GM12878 (cell line): ENCODE measurements at regions not wholly inside any gene's neighbourhood (a gene's known extent, or its start where the extent isn't known, plus 50 kb on each side); places are given as distances from the start of the nearest gene placed in this dataset.

Source experiments
- ATAC-seq: fragments of 200-7000 bp; cut with Tn5 transposase; 3 replicates; pipeline ENCODE4 v1.9.1; 2020; ENCODE audit warnings: mild to moderate bottlenecking, moderate library complexity
- BruUV-seq: library from RNA; stranded (reverse); fragments of 400-500 nt; replicated peaks from 2 replicates; lab custom pipeline; 2021; lab: Mats Ljungman, UMichigan
- CTCF ChIA-PET: fragments of 300-600 bp; sonication (Branson Sonifier 250); formaldehyde crosslinking; extraction: SDS; loops from one replicate; lab custom pipeline; 2021; ENCODE audit warnings: inconsistent platforms; lab: Yijun Ruan, JAX
- POLR2A ChIA-PET: fragments of 350-600 bp; formaldehyde crosslinking; extraction: SDS; loops from one replicate; lab custom pipeline; 2021; ENCODE audit warnings: inconsistent platforms; lab: Charles Lee
- RAD21 ChIA-PET: fragments of 300-600 bp; sonication (Branson Sonifier 250); formaldehyde crosslinking; loops from one replicate; lab custom pipeline; 2023; ENCODE audit warnings: antibody characterized with exemption; ENCODE audit not compliant: unreplicated experiment; lab: Charles Lee
- SMC1A ChIA-PET: fragments of 300-600 bp; sonication (Branson Sonifier 250); formaldehyde crosslinking; loops from one replicate; lab custom pipeline; 2023; ENCODE audit not compliant: unreplicated experiment, uncharacterized antibody; lab: Charles Lee
- DNase-seq: peaks from one replicate; pipeline ENCODE4 v3.0.0-alpha.2; 2011; ENCODE audit warnings: low read depth, low spot score
- FAIRE-seq: peaks from 3 replicates; lab custom pipeline; 2011; peaks lifted over from hg19 to GRCh38; lab: Jason Lieb, UNC
- H2AFZ ChIP-seq: 2 replicates; pipeline ENCODE4 v1.6.0; 2011; ENCODE audit warnings: low read depth, low read length, control low read depth; ENCODE audit not compliant: control insufficient read depth
- H3K27ac ChIP-seq: 2 replicates; pipeline ENCODE4 v1.5.1; 2011; ENCODE audit warnings: control low read depth; ENCODE audit not compliant: control insufficient read depth, insufficient read depth
- H3K27me3 ChIP-seq, 2 experiments: replicated peaks in 1 of 2; 2 replicates each; pipeline versions ENCODE4 v1.6.0 to v1.6.1; 2011; ENCODE audit warnings: low read length in 1 of 2; ENCODE audit not compliant: control insufficient read depth in 2 of 2, insufficient read depth in 2 of 2
- H3K36me3 ChIP-seq, 2 experiments: 2 replicates each; pipeline ENCODE4 v1.5.1; 2011; ENCODE audit warnings: low read length in 1 of 2; ENCODE audit not compliant: control insufficient read depth in 2 of 2, insufficient read depth in 2 of 2
- H3K4me1 ChIP-seq: 2 replicates; pipeline ENCODE4 v1.6.1; 2011; ENCODE audit warnings: mild to moderate bottlenecking, low read length, moderate library complexity, mixed read lengths; ENCODE audit not compliant: control insufficient read depth, insufficient read depth
- H3K4me2 ChIP-seq: 2 replicates; pipeline ENCODE4 v1.6.0; 2011; ENCODE audit warnings: control low read depth; ENCODE audit not compliant: control insufficient read depth, insufficient read depth
- H3K4me3 ChIP-seq: fragments of 200-600 bp; sonication (generic); 2 replicates; pipeline ENCODE4 v1.5.1; 2016
- H3K79me2 ChIP-seq: 2 replicates; pipeline ENCODE4 v1.6.0; 2011; ENCODE audit warnings: low read length; ENCODE audit not compliant: control insufficient read depth, insufficient read depth
- H3K9ac ChIP-seq: 2 replicates; pipeline ENCODE4 v1.8.0; 2011; ENCODE audit warnings: low read length, control low read depth, mixed read lengths; ENCODE audit not compliant: control insufficient read depth, insufficient read depth
- H3K9me3 ChIP-seq: replicated peaks from 3 replicates; pipeline ENCODE4 v1.5.1; 2011; ENCODE audit warnings: mild to moderate bottlenecking, low read length; ENCODE audit not compliant: control insufficient read depth, insufficient read depth
- H4K20me1 ChIP-seq: 2 replicates; pipeline ENCODE4 v1.6.0; 2011; ENCODE audit not compliant: control insufficient read depth, insufficient read depth
- CBFB ChIP-seq: IDR thresholded peaks from 2 replicates; pipeline ENCODE4 v1.6.1; 2016; ENCODE audit warnings: antibody characterized with exemption, low read depth
- CREM ChIP-seq: IDR thresholded peaks from 2 replicates; pipeline ENCODE4 v1.6.1; 2014; ENCODE audit warnings: antibody characterized with exemption, low read depth
- FOXK2 ChIP-seq: fragments of 450-650 bp; IDR thresholded peaks from 2 replicates; pipeline ENCODE4 v1.6.1; 2017; ENCODE audit warnings: mild to moderate bottlenecking, moderate library complexity
- FOXM1 ChIP-seq: IDR thresholded peaks from 2 replicates; pipeline ENCODE4 v1.6.1; 2012; ENCODE audit warnings: low read depth, mild to moderate bottlenecking, inconsistent platforms, low read length, moderate library complexity
- GATAD2B ChIP-seq: fragments of 450-650 bp; conservative IDR thresholded peaks from 2 replicates; pipeline ENCODE4 v1.6.1; 2017; ENCODE audit warnings: low read depth, mild to moderate bottlenecking, moderate library complexity
- HDGF ChIP-seq: fragments of 450-650 bp; IDR thresholded peaks from 2 replicates; pipeline ENCODE4 v1.6.1; 2016; ENCODE audit warnings: antibody characterized with exemption
- KLF5 ChIP-seq: fragments of 450-650 bp; IDR thresholded peaks from 2 replicates; pipeline ENCODE4 v1.6.1; 2014; ENCODE audit warnings: mild to moderate bottlenecking; ENCODE audit not compliant: partially characterized antibody
- MTA3 ChIP-seq: IDR thresholded peaks from 2 replicates; pipeline ENCODE4 v1.6.1; 2012; ENCODE audit warnings: low read length, inconsistent platforms, borderline replicate concordance
- MXI1 ChIP-seq: fragments of 150-350 bp; IDR thresholded peaks from 2 replicates; pipeline ENCODE4 v1.6.1; 2011; ENCODE audit warnings: low read depth, mild to moderate bottlenecking, inconsistent platforms, low read length, improper control_type of control experiment
- NRF1 ChIP-seq: conservative IDR thresholded peaks from 2 replicates; pipeline ENCODE4 v1.6.1; 2011; ENCODE audit warnings: mild to moderate bottlenecking, low read depth, low read length, improper control_type of control experiment
- PML ChIP-seq: IDR thresholded peaks from 2 replicates; pipeline ENCODE4 v1.6.1; 2012; ENCODE audit warnings: low read length, inconsistent platforms
- ZNF207 ChIP-seq: fragments of 450-650 bp; IDR thresholded peaks from 2 replicates; pipeline ENCODE4 v1.6.1; 2014; ENCODE audit warnings: antibody characterized with exemption, mild to moderate bottlenecking, borderline replicate concordance
- ZNF384 ChIP-seq: IDR thresholded peaks from 2 replicates; pipeline ENCODE4 v1.6.1; 2012; ENCODE audit warnings: low read depth, mild to moderate bottlenecking, low read length, improper control_type of control experiment, borderline replicate concordance
- WGBS: methylation state at CpG from one replicate; pipeline ENCODE4 v1.1.6; 2016; ENCODE audit warnings: low lambda C conversion rate; ENCODE audit not compliant: insufficient replicate concordance, insufficient coverage; ENCODE audit errors: missing lambda C conversion rate; 5-methylcytosine and 5-hydroxymethylcytosine counted together
- in situ Hi-C: fragments of 300-500 bp; cut with MboI; formaldehyde crosslinking; loops from 9 replicates; pipeline ENCODE4 v1.14.3; 2018; ENCODE audit warnings: mixed read lengths
- intact Hi-C: fragments of 100-400 bp; cut with micrococcal nuclease; formaldehyde crosslinking; loops from one replicate; pipeline ENCODE4 v1.14.2; 2022; ENCODE audit not compliant: unreplicated experiment
- TF ChIP-seq, protein P1 (sequence below): IDR thresholded peaks from 2 replicates; pipeline ENCODE4 v1.6.1; 2012; ENCODE audit warnings: mild to moderate bottlenecking, low read depth, low read length
- TF ChIP-seq, protein P2 (sequence below): fragments of 450-650 bp; IDR thresholded peaks from 2 replicates; pipeline ENCODE4 v1.6.1; 2018; ENCODE audit warnings: borderline replicate concordance, mild to moderate bottlenecking; ENCODE audit not compliant: partially characterized antibody

DNA sequence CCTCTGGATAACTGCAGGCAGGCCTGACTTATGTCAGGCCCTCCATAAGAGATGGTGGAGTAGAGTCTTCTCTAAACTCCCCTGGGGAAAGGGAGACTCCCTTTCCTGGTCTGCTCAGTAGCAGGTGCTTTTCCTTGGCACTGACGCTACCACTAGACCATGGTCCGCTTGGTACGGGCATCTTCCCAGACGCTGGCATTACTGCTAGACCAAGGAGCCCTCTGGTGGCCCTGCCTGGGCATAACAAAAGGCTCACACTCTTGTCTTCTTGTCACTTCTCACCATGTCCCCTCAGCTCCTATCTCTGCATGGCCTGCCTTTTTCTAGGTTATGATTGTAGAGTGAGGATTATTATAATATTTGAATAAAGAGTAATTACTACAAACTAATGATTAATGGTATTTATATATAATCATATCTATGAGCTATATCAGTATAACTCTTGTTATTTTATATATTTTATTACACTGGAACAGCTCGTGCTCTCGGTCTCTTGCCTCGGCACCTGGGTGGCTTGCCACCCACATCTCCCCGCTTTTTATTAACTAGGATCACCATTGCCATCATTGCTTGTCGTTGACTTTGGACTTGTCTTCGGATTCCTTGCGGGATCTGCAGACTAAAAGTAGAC is 59.8 kb upstream of the ARL4D start (continued):
- TF ChIP-seq MXI1: no peak
- no peak for TF ChIP-seq FOXM1

GRCh38 chr17:43337684-43338428 is 60.9 kb upstream of the ARL4D start:
- POLR2A ChIA-PET: no interaction called here
- TF ChIP-seq CREM (no peak), NRF1 (no peak), HDGF (no peak), CBFB (no peak), MTA3 (no peak), ZNF207 (no peak), KLF5 (no peak), FOXK2 (no peak), GATAD2B (no peak), ZNF384 (no peak), PML (no peak)
- TF ChIP-seq, protein P1, sequence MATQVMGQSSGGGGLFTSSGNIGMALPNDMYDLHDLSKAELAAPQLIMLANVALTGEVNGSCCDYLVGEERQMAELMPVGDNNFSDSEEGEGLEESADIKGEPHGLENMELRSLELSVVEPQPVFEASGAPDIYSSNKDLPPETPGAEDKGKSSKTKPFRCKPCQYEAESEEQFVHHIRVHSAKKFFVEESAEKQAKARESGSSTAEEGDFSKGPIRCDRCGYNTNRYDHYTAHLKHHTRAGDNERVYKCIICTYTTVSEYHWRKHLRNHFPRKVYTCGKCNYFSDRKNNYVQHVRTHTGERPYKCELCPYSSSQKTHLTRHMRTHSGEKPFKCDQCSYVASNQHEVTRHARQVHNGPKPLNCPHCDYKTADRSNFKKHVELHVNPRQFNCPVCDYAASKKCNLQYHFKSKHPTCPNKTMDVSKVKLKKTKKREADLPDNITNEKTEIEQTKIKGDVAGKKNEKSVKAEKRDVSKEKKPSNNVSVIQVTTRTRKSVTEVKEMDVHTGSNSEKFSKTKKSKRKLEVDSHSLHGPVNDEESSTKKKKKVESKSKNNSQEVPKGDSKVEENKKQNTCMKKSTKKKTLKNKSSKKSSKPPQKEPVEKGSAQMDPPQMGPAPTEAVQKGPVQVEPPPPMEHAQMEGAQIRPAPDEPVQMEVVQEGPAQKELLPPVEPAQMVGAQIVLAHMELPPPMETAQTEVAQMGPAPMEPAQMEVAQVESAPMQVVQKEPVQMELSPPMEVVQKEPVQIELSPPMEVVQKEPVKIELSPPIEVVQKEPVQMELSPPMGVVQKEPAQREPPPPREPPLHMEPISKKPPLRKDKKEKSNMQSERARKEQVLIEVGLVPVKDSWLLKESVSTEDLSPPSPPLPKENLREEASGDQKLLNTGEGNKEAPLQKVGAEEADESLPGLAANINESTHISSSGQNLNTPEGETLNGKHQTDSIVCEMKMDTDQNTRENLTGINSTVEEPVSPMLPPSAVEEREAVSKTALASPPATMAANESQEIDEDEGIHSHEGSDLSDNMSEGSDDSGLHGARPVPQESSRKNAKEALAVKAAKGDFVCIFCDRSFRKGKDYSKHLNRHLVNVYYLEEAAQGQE: no peak
- TF ChIP-seq, protein P2, sequence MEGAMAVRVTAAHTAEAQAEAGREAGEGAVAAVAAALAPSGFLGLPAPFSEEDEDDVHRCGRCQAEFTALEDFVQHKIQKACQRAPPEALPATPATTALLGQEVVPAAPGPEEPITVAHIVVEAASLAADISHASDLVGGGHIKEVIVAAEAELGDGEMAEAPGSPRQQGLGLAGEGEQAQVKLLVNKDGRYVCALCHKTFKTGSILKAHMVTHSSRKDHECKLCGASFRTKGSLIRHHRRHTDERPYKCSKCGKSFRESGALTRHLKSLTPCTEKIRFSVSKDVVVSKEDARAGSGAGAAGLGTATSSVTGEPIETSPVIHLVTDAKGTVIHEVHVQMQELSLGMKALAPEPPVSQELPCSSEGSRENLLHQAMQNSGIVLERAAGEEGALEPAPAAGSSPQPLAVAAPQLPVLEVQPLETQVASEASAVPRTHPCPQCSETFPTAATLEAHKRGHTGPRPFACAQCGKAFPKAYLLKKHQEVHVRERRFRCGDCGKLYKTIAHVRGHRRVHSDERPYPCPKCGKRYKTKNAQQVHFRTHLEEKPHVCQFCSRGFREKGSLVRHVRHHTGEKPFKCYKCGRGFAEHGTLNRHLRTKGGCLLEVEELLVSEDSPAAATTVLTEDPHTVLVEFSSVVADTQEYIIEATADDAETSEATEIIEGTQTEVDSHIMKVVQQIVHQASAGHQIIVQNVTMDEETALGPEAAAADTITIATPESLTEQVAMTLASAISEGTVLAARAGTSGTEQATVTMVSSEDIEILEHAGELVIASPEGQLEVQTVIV: no peak

More at GRCh38 chr17:43337684-43338428, 60.9 kb upstream of the ARL4D start:
- DNase-seq (no peak), ATAC-seq (no peak), FAIRE-seq (no peak)
- intact Hi-C loops: no loop called here
- H3K4me2 ChIP-seq: no peak overlapping the region
- BruUV-seq: no TSS peak
- in situ Hi-C loops: loop anchor here (5.0 kb wide), 1 partner anchor 326 kb away; no protein-coding TSS in a partner anchor
- H3K9ac ChIP-seq: no peak overlapping the region
- 46% methylated on average over 10 of the region's 10 CpGs for WGBS
- RAD21 ChIA-PET: interaction anchor here (0.6 to 0.9 kb wide), 2 partner anchors 241 to 340 kb away, joined by 3 to 4 read pairs; partner anchors contain the start of gene RPL27
- CTCF ChIA-PET: interaction anchor here (1.0 to 2.3 kb wide), 4 partner anchors 23 to 313 kb away, joined by 3 to 10 read pairs (median 4); partner anchors contain the start of genes DHX8 and RND2
- no peak overlapping the region for H2AFZ ChIP-seq
- no peaks in the 10 kb centered on the region for H3K27me3 ChIP-seq
- no peak overlapping the region for H3K4me3 ChIP-seq
- SMC1A ChIA-PET: interaction anchor here (1.3 kb wide), 1 partner anchor 147 kb away, joined by 4 read pairs; the partner anchor contains the start of gene DHX8
- no peaks in the 10 kb centered on the region for H4K20me1 ChIP-seq
- H3K36me3 ChIP-seq: no peaks in the 10 kb centered on the region
- no peak overlapping the region for H3K27ac ChIP-seq
- H3K4me1 ChIP-seq: peaks cover 15% of the 10 kb centered on the region
- H3K79me2 ChIP-seq: no peaks in the 10 kb centered on the region
- H3K9me3 ChIP-seq: no peaks in the 10 kb centered on the region
